ENCODE measurements at regions not wholly inside any gene's neighbourhood (a gene's known extent, or its start where the extent isn't known, plus 50 kb on each side); places are given as distances from the start of the nearest gene placed in this dataset.

DNA sequence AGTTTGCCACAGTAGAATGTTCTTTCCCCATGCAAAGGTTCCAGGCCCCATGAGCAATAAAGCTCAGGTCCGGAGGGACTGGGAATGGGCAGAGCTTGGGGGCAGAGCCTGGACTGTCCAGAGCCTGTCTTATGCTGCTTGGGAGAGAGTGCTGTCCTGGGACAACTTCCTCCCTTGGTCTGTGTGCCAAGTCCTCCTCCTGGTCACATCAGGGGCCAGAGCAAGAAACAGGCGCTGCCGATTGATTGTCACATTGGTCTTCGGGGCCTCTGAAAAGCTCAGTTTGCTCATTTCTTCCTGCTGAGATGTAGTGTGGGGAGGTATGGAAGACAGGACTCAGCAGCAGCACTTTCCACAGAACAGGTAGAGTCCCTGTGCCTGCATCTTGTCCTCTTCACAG lies 54.0 kb upstream of the FCN1 start:
- TF ChIP-seq YY1 (IDR thresholded peaks at IDR 0.05; ENCODE audit: insufficient read depth, insufficient read length) (no peak), SUZ12 (IDR thresholded peaks at IDR 0.05; ENCODE audit: extremely low read depth, insufficient read depth, insufficient read length) (no peak), ZNF274 (IDR thresholded peaks at IDR 0.05; ENCODE audit: low read depth, low read length) (no peak)

Data from NT2/D1 (cell line).